NCI-H82 treated with DMSO at 0.1 percent for 48 hours (cell line): ENCODE measurements at regions not wholly inside any gene's neighbourhood (a gene's known extent, or its start where the extent isn't known, plus 50 kb on each side); places are given as distances from the start of the nearest gene placed in this dataset.

Experiments used
- DNase-seq: peaks from one replicate; lab custom pipeline; 2025; ENCODE audit not compliant: unreplicated experiment; lab: John Stamatoyannopoulos, UW

DNA sequence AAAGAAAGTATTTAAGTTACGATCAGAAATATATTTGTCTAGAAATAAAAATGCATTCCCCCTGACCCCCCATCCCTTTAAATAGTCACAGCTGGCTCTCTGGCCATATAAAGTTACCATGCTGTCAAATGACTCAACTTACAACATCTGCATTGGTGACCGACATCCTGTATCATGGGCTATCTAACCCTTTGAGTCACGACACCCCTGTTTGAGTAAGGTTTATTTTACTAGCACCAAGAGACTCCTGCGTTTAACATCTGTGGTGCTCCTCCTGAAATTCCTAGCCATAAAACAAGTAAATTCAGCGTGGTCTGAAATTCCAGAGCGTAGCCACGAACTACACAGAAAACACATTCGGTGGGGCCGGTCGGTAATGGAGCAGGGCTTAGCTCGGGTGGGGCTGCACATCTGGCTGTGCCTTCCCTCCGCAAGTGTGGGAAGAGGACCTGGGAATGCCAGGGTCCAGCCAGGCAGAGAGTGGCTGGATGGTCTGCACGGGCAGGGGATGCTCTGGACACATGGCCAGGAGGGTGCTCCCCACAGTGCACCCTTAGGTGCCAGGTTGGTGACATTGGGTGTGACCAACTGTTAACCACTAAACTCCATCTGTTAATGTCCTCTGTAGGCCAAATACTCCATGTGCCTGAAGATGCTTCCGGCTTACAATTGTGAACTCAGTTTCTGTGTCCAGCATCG, 53.0 kb upstream of the CLDN14 start:
- DNase-seq, result no peak

- DNase-seq, result no peak
Measured at GRCh38 chr21:36533468-36533848, 53.5 kb upstream of the CLDN14 start.

DNA sequence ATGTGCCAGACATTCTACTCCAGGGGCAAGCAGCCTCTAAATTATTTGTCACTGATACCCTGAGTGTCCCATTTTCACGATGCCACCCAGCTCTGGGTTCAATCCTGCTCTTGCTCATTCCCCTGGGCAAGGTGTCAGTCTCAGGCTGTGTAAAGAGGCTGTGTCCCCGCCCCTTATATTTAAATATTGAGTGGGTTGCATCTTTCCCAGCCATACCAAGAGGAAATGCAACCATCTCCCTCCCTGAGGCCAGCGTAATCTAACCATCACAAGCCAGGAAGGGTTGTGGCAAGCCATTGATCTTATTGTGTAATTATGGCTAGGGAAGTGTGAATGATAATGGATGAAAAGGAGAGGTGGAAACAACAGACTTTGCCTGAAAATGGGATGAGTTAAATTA, 54.7 kb upstream of the CLDN14 start:
- no peak for DNase-seq

- DNase-seq, result no peak
Measured at GRCh38 chr21:36535618-36536241, 55.8 kb upstream of the CLDN14 start.

DNA sequence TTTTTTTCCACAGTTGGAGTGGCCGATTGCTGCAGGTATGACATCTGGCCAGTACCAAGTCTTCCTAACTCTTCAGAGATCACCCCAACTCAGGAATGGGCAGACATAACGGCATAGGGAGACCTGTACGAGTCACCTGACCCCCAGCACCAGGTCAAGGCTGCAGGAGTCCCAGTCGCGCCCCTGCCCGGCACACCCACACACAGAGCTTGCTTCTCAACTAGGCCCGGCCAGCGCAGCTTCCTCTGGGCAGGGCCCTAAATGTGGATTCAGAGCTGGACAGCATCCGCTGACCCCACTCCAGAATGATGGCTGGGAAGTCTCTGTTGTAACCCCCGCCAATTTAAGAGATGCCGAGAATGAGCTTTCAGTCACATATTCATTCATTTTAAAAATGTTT, 58.8 kb upstream of the CLDN14 start:
- no peak for DNase-seq

- no peak for DNase-seq
Measured at GRCh38 chr21:36539434-36540150, 59.7 kb upstream of the CLDN14 start.

DNA sequence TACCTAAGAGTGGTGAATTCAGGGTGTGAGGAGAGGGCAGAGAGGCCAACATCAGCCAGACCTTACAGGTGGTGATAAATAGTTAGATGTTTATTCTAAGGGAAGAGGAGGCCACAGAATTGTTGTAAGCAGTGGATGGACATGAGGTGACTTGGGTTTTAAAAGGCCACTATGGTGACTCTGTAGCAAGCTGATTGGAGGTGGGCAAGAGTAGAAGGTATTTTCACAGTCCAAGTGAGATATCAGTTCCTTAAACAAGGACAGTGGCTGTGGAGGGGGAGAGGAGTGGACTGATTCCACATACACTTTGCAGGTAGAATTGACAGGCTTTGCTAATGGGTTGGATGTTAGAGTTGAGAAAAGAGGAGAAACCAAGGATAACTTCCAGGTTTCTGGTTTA, 60.8 kb upstream of the CLDN14 start:
- no peak for DNase-seq

DNA sequence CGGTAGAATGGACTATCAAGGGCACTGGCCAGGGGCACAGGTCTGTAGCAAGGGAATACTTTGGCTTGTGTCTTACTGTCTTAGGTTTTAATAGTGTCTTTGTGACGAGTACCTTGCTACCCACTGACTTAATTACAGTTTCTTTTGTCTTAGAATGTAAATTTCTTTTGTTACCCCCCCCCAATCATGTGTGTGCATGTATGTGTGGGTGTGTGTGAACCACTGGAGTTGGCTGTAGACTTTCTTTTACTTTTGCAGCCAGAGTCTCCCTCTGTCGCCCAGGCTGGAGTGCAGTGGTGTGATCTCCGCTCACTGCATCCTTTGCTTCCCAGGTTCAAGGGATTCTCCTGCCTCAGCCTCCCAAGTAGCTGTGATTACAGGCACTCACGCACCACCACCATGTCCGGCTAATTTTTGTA, 61.8 kb upstream of the CLDN14 start:
- DNase-seq, result no peak

DNA sequence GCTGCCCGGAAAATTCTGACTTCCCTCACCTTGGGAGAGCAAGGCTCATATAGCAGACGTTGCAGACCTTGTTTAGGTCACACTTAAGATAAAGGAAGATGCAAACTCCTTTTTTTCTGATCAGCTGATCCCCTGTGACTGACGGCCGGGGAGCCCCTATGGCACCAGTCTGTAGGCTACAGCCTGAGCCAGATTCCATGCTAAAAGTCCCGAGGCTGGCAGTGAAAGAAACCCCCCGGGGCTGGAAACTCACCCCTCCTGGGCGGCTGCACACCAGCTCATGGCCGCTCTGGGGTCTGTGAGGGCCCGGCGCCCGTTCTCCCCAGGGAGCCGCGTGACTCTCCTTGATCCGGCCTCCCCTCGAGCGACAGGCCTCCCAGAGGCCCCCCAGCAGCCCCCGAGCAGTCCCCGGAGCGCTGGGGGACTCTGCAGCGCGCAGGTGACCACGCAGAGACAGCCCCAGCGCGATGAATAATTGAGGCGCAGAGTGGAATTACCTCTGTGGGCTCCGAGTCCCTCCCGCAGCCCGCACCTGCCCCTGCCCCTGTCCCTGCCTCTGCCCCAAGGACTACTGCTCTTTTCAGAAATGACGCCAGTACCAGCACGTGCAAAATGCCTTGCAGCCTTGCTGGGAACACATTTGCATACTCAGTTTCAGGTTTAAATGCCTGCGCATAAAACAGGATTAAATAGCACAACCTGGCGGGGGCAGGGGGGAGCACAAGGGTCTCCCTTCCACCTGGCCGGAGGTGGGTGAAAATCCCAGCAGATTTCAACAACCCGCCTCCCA, 62.6 kb upstream of the CLDN14 start:
- DNase-seq, result no peak

GRCh38 chr21:36543924-36544323, 64.0 kb upstream of the CLDN14 start:
- no peak for DNase-seq

GRCh38 chr21:36544545-36544944, 64.6 kb upstream of the CLDN14 start:
- no peak for DNase-seq

GRCh38 chr21:36545776-36546511, 66.0 kb upstream of the CLDN14 start:
- no peak for DNase-seq

- DNase-seq, result no peak
Measured at GRCh38 chr21:36547464-36547863, 67.5 kb upstream of the CLDN14 start.

GRCh38 chr21:36548866-36549265, 68.9 kb upstream of the CLDN14 start:
- DNase-seq, result no peak

DNA sequence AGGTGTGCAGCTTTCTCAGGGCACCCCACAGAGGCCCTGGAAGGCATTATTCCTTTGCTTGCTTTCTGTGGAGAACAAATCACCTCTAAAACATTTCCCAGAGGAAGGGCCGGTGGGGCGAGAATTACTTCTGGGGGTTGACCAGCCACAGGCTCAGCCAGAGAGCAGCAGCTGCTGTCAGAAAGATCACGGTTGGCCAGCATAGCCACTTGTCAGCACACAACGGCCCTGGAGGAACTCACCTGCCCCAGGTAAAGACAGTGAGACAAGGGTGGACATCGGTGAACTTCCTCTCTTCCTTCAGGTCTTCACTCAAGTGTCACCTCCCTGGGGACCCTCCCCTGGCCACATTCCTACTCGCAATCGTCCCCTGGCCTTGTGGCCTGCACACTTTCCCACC, 69.5 kb upstream of the CLDN14 start:
- no peak for DNase-seq

- DNase-seq, result no peak
Measured at GRCh38 chr21:36550761-36551160, 70.8 kb upstream of the CLDN14 start.

- DNase-seq, result no peak
Measured at GRCh38 chr21:36551321-36551720, 71.4 kb upstream of the CLDN14 start.

GRCh38 chr21:36551731-36552433, 72.0 kb upstream of the CLDN14 start:
- DNase-seq, result no peak

DNA sequence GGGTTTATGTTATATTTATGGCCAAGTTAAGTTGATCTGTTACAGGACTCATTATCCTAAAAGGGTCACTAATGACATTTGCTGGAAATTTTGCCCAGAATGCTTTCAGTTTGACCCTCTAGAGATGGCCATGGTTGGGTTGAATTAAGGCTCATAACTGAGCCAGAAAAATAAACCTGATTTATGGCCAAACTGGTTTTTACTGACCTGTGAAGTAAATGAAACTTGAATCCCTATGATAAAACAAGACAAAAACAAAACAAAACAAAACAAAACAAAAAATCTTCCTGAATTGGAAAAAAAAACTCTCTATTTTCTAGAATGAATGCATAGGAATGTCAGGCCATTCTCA, 72.5 kb upstream of the CLDN14 start:
- DNase-seq, result no peak

DNA sequence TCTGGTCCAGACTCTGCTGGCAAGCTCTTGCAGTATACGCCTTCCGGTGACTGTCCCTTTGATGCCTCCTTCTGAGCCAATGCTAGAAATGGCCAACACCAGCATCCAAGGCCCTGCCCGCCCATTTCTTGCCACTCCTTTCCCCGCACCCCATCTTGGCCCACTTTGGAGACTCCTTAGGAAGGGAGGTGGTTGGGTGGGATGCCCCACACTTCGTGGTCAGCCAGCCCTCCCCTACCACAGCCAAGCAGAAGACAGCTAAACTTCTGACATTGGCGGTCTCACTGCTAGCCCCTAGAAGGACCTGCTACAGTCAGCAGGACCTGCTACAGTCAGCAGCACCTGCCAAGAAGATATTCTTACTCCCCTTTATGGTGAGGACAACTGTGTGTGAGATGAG, 73.5 kb upstream of the CLDN14 start:
- DNase-seq, result no peak
